HUES48 (cell line): ENCODE measurements at regions not wholly inside any gene's neighbourhood (a gene's known extent, or its start where the extent isn't known, plus 50 kb on each side); places are given as distances from the start of the nearest gene placed in this dataset.

Experiments used
- H3K27ac ChIP-seq: one replicate; pipeline ENCODE4 v1.7.0; 2013; ENCODE audit warnings: low read depth, low read length, inconsistent platforms
- H3K27me3 ChIP-seq: 2 replicates; pipeline ENCODE4 v1.6.1; 2013; ENCODE audit warnings: mild to moderate bottlenecking, low read length; ENCODE audit not compliant: control insufficient read depth, insufficient read depth
- H3K36me3 ChIP-seq: 2 replicates; pipeline ENCODE4 v1.6.1; 2013; ENCODE audit warnings: low read length; ENCODE audit not compliant: control insufficient read depth, insufficient read depth
- H3K4me1 ChIP-seq: 2 replicates; pipeline ENCODE4 v1.6.1; 2013; ENCODE audit warnings: mild to moderate bottlenecking, low read length; ENCODE audit not compliant: control insufficient read depth, insufficient read depth
- H3K4me3 ChIP-seq: 2 replicates; pipeline ENCODE4 v1.5.1; 2013; ENCODE audit warnings: mild to moderate bottlenecking, low read depth, low read length
- H3K9ac ChIP-seq: 2 replicates; pipeline ENCODE4 v1.6.1; 2013; ENCODE audit warnings: mild to moderate bottlenecking, low read depth, low read length, moderate library complexity
- H3K9me3 ChIP-seq: 2 replicates; pipeline ENCODE4 v1.6.1; 2013; ENCODE audit warnings: low read length; ENCODE audit not compliant: control insufficient read depth, insufficient read depth

DNA sequence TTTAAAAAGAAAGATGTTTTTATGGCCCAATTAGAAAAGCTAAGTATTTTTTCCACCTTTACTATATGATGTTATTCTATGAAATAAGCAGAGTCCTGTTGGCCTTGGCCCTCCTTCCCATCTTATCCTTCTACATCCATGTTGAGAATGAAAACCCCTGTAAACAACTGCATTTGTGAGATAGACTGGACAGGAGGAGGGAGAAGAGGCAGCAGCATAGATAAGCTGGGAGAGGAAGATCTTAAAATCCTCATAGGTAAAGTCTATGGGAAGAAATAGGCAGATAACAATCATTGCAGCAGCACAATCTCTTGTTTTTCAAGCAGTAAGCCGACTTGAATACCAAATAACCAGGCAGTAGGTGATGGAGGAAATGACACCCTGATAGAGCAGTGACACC lies 207.6 kb upstream of the PARD3B start:
- Histone ChIP-seq H3K27me3 (no peaks in the 10 kb centered on the region), H3K36me3 (no peaks in the 10 kb centered on the region), H3K9me3 (no peaks in the 10 kb centered on the region), H3K27ac (no peak overlapping the region), H3K4me3 (no peak overlapping the region), H3K9ac (no peak overlapping the region), H3K4me1 (peaks cover 12% of the 10 kb centered on the region)

DNA sequence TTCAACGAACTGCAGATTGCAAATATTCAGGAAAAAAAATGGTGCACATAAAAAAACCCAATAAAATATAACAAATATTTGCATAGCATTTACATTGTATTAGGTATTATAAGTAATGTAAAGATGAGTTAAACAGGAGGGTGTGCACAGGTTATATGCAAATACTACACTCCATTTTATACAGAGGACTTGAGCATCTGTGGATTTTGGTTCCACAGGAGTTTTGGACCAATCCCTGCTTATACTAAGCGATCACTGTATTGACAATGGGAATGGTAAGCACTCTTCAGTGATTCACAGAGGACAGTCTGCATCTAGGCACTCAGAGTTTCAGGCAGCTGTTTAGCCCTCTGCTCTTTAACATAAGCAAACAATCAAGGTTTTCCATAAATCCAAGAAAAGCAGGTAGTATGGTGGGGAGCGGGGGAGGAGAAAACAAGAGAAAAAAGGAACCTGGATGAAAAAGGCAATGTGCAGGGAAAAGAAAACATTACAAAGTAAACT lies 206.0 kb upstream of the PARD3B start:
- Histone ChIP-seq H3K4me3 (no peak overlapping the region), H3K27me3 (no peaks in the 10 kb centered on the region), H3K4me1 (peaks cover 12% of the 10 kb centered on the region), H3K27ac (no peak overlapping the region), H3K9ac (no peak overlapping the region), H3K36me3 (no peaks in the 10 kb centered on the region), H3K9me3 (no peaks in the 10 kb centered on the region)

DNA sequence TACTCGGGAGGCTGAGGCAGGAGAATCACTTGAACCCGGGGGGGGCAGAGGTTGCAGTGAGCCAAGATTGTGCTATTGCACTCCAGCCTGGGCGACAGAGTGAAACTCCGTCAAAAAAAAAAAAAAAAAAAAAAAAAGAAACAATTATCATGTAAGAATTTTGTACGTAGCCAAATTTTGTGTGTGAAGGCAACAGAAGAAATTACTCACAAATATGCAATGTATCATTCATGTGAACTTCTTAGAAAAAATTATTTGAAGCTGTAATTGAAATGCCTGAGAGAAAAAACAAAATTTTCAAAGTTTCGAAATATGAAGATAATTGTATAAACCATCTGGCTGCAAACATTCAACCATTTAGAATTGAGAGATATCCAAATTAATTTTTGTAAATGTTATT lies 204.8 kb upstream of the PARD3B start:
- Histone ChIP-seq H3K9ac (no peak overlapping the region), H3K4me1 (peaks cover 12% of the 10 kb centered on the region), H3K27ac (no peak overlapping the region), H3K36me3 (no peaks in the 10 kb centered on the region), H3K9me3 (no peaks in the 10 kb centered on the region), H3K27me3 (no peaks in the 10 kb centered on the region), H3K4me3 (no peak overlapping the region)

DNA sequence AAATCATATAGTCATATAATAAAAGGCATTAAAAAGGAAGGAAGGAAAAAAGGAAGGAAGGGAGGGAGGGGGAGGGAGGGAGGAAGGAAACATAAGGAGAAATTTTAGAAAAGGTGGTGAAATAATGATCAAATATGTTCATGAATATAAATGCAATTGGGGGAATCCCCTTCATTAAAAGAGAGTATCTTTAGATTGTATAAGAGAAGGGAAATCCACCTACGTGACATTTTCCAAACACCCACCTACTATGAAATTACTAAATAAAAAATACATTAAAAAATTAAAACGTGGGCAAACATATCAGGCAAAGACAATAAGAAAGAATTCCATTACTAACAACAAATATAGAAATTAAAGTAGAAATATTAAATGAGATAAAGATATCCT lies 203.4 kb upstream of the PARD3B start:
- no peak overlapping the region for H3K9ac ChIP-seq
- H3K27ac ChIP-seq: no peak overlapping the region
- peaks cover 12% of the 10 kb centered on the region for H3K4me1 ChIP-seq
- H3K4me3 ChIP-seq: no peak overlapping the region
- H3K36me3 ChIP-seq: no peaks in the 10 kb centered on the region
- H3K27me3 ChIP-seq: no peaks in the 10 kb centered on the region
- no peaks in the 10 kb centered on the region for H3K9me3 ChIP-seq

DNA sequence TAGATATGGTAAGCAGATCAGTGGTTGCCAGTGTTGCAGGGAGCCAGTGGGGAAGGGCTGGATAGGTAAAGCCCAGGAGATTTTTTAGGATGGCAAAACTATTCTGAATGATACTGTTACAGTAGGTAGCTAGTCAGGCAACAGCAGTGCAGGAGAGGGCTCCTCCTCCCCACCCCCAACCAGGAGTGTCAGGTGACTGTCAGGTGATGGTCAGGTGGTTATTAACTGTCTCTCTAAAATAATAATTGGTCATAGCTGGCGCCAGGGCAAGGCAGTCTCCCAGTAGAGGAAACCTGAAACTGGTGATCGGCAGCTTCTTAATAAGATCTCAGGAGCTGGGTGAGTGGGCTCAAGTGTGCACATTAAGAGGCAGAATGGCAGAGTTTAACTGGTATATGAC lies 201.6 kb upstream of the PARD3B start:
- Histone ChIP-seq H3K27ac (no peak overlapping the region), H3K36me3 (no peaks in the 10 kb centered on the region), H3K9me3 (no peaks in the 10 kb centered on the region), H3K4me1 (peaks cover 12% of the 10 kb centered on the region), H3K27me3 (no peaks in the 10 kb centered on the region), H3K9ac (no peak overlapping the region), H3K4me3 (no peak overlapping the region)

DNA sequence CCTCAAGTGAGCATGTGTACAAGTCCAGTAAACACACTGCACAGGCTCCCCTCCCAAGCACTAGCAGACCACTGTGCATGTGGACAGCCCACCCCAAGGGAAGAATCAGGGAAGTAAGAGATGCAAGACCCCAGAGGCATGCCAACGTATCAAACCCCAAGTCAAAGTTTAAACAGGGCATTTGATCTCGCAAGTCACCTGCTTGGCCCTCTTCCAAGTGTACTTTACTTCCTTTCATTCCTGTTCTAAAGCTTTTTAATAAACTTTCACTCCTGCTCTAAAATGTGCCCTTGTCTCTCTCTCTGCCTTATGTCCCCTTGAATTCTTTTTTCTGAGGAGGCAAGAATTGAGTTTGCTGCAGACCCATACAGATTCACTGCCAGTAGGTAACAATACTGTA lies 201.2 kb upstream of the PARD3B start:
- Histone ChIP-seq H3K27ac (no peak overlapping the region), H3K36me3 (no peaks in the 10 kb centered on the region), H3K27me3 (no peaks in the 10 kb centered on the region), H3K9ac (no peak overlapping the region), H3K4me3 (no peak overlapping the region), H3K4me1 (peaks cover 9% of the 10 kb centered on the region), H3K9me3 (no peaks in the 10 kb centered on the region)

DNA sequence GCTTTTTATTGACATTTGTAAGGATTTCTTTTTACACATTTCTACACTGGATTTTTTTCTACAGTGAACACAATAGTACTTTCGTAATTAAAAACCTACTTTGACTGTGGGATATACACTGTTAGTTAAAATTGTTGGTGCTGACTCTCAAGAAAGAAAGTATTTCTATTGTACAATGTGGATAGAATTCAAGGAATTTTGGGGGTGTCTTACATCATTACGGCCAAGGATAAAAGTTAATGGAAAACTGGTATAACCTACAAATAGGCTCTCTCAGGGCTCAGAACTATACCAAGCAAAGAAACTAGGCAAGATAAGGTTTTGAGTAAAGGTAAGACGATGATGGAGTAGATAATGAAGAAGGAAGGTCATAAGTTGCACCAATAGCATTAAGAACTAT lies 198.4 kb upstream of the PARD3B start:
- no peak overlapping the region for H3K27ac ChIP-seq
- no peak overlapping the region for H3K9ac ChIP-seq
- no peaks in the 10 kb centered on the region for H3K4me1 ChIP-seq
- no peaks in the 10 kb centered on the region for H3K9me3 ChIP-seq
- no peak overlapping the region for H3K4me3 ChIP-seq
- no peaks in the 10 kb centered on the region for H3K27me3 ChIP-seq
- no peaks in the 10 kb centered on the region for H3K36me3 ChIP-seq

DNA sequence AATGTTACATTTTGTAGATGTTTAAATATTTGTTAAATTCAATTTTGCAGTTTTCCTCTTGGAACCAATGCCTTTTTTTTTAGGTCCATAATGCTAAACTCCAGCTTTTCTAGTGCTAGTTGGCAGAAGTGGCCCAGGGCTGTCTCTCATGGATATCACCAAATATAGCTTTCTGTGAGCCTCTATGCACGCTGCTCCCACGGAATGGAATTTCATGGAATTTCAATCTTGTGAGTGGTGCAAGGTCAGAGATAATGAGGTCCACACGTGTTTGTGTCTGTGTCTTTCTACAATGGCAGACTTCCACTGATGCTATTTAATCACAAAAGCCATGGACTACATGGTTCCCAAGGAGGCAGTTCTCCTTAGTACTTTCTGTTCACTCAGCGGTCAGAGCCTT lies 191.5 kb upstream of the PARD3B start:
- no peak overlapping the region for H3K9ac ChIP-seq
- H3K4me1 ChIP-seq: 0 out of 2 replicates have a peak, but pooled peaks cover 3% of the 10 kb centered on the region
- H3K27me3 ChIP-seq: no peaks in the 10 kb centered on the region
- no peak overlapping the region for H3K27ac ChIP-seq
- H3K4me3 ChIP-seq: no peak overlapping the region
- H3K36me3 ChIP-seq: no peaks in the 10 kb centered on the region
- H3K9me3 ChIP-seq: no peaks in the 10 kb centered on the region

DNA sequence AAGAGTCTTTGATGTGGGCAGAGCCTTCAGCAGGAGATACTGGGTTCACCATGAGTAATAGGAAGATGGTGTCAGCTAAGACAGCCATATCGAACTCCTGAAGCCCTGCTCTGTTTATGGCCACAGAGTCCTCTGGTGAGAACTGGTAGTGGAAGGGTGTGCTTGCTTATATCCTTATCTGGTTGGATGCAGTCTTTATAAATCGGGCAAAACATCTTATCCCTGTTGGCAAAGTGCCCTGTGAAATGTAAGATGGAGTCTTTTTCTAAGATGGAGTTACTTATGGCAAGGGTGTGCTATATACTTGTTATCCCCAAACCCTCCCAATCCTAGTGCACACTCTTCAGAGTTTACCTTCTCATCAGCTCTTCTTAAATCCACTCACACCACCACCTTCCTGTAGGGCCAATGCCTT lies 190.8 kb upstream of the PARD3B start:
- Histone ChIP-seq H3K27ac (no peak overlapping the region), H3K4me3 (no peak overlapping the region)

DNA sequence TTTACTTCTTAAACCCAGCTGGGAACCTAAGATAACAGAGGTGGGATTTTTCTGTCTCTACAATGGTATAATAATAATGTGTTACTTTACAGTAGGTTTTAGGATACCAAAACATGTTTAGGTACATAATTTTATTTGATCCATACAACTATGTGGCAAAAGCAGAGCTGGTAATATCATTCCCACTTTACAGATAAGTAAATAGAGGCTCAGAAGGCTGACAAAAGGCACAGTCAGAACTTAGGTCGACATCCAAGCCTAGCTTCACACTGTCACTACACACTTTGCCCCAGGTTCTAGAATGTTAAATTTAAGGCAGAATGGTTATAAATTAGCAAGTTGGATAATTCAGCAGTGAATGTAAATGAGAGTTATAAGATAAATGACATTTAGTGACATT lies 189.6 kb upstream of the PARD3B start:
- Histone ChIP-seq H3K9me3 (no peaks in the 10 kb centered on the region), H3K36me3 (no peaks in the 10 kb centered on the region), H3K27me3 (no peaks in the 10 kb centered on the region), H3K27ac (no peak overlapping the region), H3K4me3 (no peak overlapping the region), H3K9ac (no peak overlapping the region), H3K4me1 (0 out of 2 replicates have a peak, but pooled peaks cover 3% of the 10 kb centered on the region)

More for the DNA sequence above, 190.8 kb upstream of the PARD3B start:
- no peaks in the 10 kb centered on the region for H3K36me3 ChIP-seq
- H3K27me3 ChIP-seq: no peaks in the 10 kb centered on the region
- H3K9me3 ChIP-seq: no peaks in the 10 kb centered on the region
- H3K4me1 ChIP-seq: 0 out of 2 replicates have a peak, but pooled peaks cover 3% of the 10 kb centered on the region
- H3K9ac ChIP-seq: no peak overlapping the region

DNA sequence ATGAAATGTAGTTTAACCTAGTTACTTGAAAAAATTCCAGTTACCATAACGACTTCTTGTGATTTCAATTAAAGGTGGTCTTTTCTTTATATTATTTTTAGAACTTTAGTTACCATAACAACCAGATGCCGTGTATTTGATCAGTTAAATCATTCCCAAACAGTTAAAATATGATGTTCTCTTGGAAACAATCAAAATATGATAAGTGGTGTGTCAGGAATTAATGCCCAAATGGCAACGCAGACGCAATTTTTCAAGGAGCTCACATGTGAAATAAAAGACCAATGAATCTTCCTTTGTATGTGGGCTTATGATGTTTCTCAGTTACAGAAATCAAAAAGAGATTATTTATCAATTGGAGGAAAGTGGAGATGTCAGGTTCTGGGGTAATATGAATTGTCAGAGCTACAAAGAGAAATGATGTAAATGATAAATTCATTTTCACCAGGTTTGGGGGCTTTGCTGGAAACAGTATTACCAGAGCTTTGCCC lies 189.1 kb upstream of the PARD3B start:
- Histone ChIP-seq H3K4me3 (no peak overlapping the region), H3K9ac (no peak overlapping the region), H3K9me3 (no peaks in the 10 kb centered on the region), H3K27me3 (no peaks in the 10 kb centered on the region), H3K36me3 (no peaks in the 10 kb centered on the region), H3K27ac (no peak overlapping the region), H3K4me1 (0 out of 2 replicates have a peak, but pooled peaks cover 3% of the 10 kb centered on the region)
